T-cell (primary cell): ENCODE measurements at regions not wholly inside any gene's neighbourhood (a gene's known extent, or its start where the extent isn't known, plus 50 kb on each side); places are given as distances from the start of the nearest gene placed in this dataset.

Experiments used
- ATAC-seq, 4 experiments: fragments of 200-7000 bp in 3 of 4; fragments of 150-1000 bp in 1 of 4; cut with Tn5 transposase; replicated peaks in 1 of 4; 1 replicate in 3 of 4; 2 replicates in 1 of 4; pipeline ENCODE4 v1.10.0; 2021; ENCODE audit warnings: moderate library complexity in 3 of 4, mild to moderate bottlenecking in 2 of 4, moderate number of reproducible peaks in 1 of 4
- CTCF ChIA-PET, 2 donors: fragments of 300-600 bp; sonication (Branson Sonifier 250); formaldehyde crosslinking; loops; one replicate each; lab custom pipeline; 2022; ENCODE audit warnings: antibody characterized with exemption in 2 of 2; lab: Charles Lee
- POLR2A ChIA-PET, 2 donors: fragments of 300-600 bp; sonication (Branson Sonifier 250); formaldehyde crosslinking; loops; one replicate each; lab custom pipeline; 2022; ENCODE audit warnings: antibody characterized with exemption in 2 of 2; lab: Charles Lee
- DNase-seq, 35 experiments: peaks; one replicate each; pipeline versions ENCODE4 v3.0.0 to v3.0.0-alpha.2; 2013 to 2023
- H3K27ac ChIP-seq: one replicate; pipeline ENCODE4 v1.5.1; 2013; ENCODE audit warnings: low read length
- H3K27me3 ChIP-seq, 2 experiments: replicated peaks in 1 of 2; 1 replicate in 1 of 2; 2 replicates in 1 of 2; pipeline versions ENCODE4 v1.6.1 to v1.7.0; 2013; ENCODE audit warnings: low read length in 1 of 2, mixed read lengths in 1 of 2; ENCODE audit not compliant: control insufficient read depth in 2 of 2, insufficient read depth in 2 of 2; ENCODE audit errors: extremely low read depth in 1 of 2
- H3K36me3 ChIP-seq, 2 donors: 1 replicate in 1 of 2; 2 replicates in 1 of 2; pipeline versions ENCODE4 v1.6.1 to v1.7.0; 2013; ENCODE audit warnings: low read length in 1 of 2; ENCODE audit not compliant: control insufficient read depth in 2 of 2, insufficient read depth in 1 of 2; ENCODE audit errors: extremely low read depth in 1 of 2
- H3K4me1 ChIP-seq, 2 experiments: 1 replicate in 1 of 2; 2 replicates in 1 of 2; pipeline versions ENCODE4 v1.6.1 to v1.7.0; 2013; ENCODE audit warnings: low read length in 2 of 2, mixed read lengths in 1 of 2; ENCODE audit not compliant: insufficient read depth in 2 of 2, control insufficient read depth in 1 of 2; ENCODE audit errors: extremely low read depth in 1 of 2
- H3K4me3 ChIP-seq, 2 donors: 1 replicate in 1 of 2; 2 replicates in 1 of 2; pipeline versions ENCODE4 v1.5.1 to v1.7.0; 2013; ENCODE audit warnings: mild to moderate bottlenecking in 2 of 2, low read length in 1 of 2, moderate library complexity in 1 of 2; ENCODE audit not compliant: control insufficient read depth in 1 of 2; ENCODE audit errors: extremely low read depth in 1 of 2
- H3K9me3 ChIP-seq: 2 replicates; pipeline ENCODE4 v1.7.0; 2013
- H3K27ac Mint-ChIP-seq, 2 donors: one replicate each; pipeline ENCODE4 v1.8.0; 2020 to 2021; ENCODE audit warnings: mild to moderate bottlenecking in 2 of 2, mixed read lengths in 2 of 2
- H3K27me3 Mint-ChIP-seq, 2 donors: one replicate each; pipeline ENCODE4 v1.8.0; 2021 to 2022; ENCODE audit warnings: mixed read lengths in 2 of 2
- H3K36me3 Mint-ChIP-seq: one replicate; pipeline ENCODE4 v1.8.0; 2021; ENCODE audit warnings: mixed read lengths
- H3K4me1 Mint-ChIP-seq, 3 donors: one replicate each; pipeline ENCODE4 v1.8.0; 2020 to 2022; ENCODE audit warnings: mixed read lengths in 3 of 3, mild to moderate bottlenecking in 1 of 3
- H3K4me3 Mint-ChIP-seq, 3 donors: one replicate each; pipeline ENCODE4 v1.8.0; 2020 to 2022; ENCODE audit warnings: mild to moderate bottlenecking in 3 of 3, mixed read lengths in 3 of 3, moderate library complexity in 3 of 3
- H3K9me3 Mint-ChIP-seq, 3 donors: one replicate each; pipeline ENCODE4 v1.8.0; 2020 to 2022; ENCODE audit warnings: mixed read lengths in 3 of 3
- WGBS: methylation state at CpG from one replicate; pipeline ENCODE4 v1.1.5; 2013; ENCODE audit warnings: missing lambda C conversion rate; ENCODE audit not compliant: insufficient coverage; 5-methylcytosine and 5-hydroxymethylcytosine counted together

DNA sequence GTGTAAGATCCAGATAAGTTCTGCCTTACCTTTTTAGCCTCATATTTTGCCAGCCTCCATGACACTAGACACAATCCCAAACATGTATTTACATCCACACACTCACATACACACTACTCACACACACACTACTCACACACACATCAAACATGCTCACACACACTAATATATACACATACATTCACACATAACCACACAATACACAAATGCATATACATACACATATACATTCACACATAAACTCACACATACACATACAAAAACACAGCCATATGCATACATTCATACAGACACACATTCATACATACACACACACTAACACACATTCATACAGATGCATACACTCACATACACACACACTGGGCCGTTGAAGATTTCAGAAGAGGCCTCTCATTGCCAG, 109.5 kb downstream of the MAIP1 start:
- H3K27me3 Mint-ChIP-seq: peaks cover 8 to 9% of the 10 kb centered on the region in 2 donors
- H3K27ac ChIP-seq: no peak overlapping the region
- ChIA-PET POLR2A (no interaction called here), CTCF (no interaction called here)
- WGBS: 72% methylated on average over 1 of the region's 1 CpG
- peaks cover 0 to 6% of the 10 kb centered on the region in 2 experiments for H3K27me3 ChIP-seq
- H3K9me3 Mint-ChIP-seq: no peaks in the 10 kb centered on the region
- H3K9me3 ChIP-seq: no peaks in the 10 kb centered on the region
- H3K27ac Mint-ChIP-seq: no peak overlapping the region
- H3K36me3 Mint-ChIP-seq: no peaks in the 10 kb centered on the region
- H3K4me3 ChIP-seq: no peak overlapping the region
- DNase-seq (no peak), ATAC-seq (no peak)
- no peak overlapping the region for H3K4me3 Mint-ChIP-seq
- no peaks in the 10 kb centered on the region for H3K4me1 Mint-ChIP-seq
- H3K4me1 ChIP-seq: no peaks in the 10 kb centered on the region
- H3K36me3 ChIP-seq: no peaks in the 10 kb centered on the region

DNA sequence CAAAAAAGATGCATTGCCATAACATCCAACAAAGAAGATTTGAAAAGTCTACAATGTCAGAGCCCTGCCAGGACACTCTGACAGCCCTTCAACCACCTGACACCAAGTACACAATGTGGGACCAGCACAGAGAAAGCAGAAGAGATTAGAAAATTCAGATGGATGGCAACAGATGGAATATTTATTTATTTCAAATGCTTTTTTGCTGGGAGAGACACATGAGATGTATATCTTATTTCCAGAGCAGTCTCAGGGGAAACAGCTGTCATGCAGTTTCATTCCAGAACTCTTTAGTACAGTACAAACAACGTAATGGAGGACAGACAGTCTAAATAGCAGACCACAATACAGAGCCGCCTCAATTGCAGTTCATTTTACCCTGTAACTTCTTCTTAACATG, 110.1 kb downstream of the MAIP1 start:
- H3K4me3 Mint-ChIP-seq: no peak overlapping the region
- Histone ChIP-seq H3K9me3 (no peaks in the 10 kb centered on the region), H3K4me1 (no peaks in the 10 kb centered on the region), H3K4me3 (no peak overlapping the region), H3K27ac (no peak overlapping the region), H3K36me3 (no peaks in the 10 kb centered on the region), H3K27me3 (peaks cover 0 to 6% of the 10 kb centered on the region in 2 experiments)
- no peaks in the 10 kb centered on the region for H3K36me3 Mint-ChIP-seq
- ChIA-PET POLR2A (no interaction called here), CTCF (no interaction called here)
- H3K9me3 Mint-ChIP-seq: no peaks in the 10 kb centered on the region
- H3K4me1 Mint-ChIP-seq: no peaks in the 10 kb centered on the region
- ATAC-seq (no peak), DNase-seq (no peak)
- 47% methylated on average over 2 of the region's 2 CpGs for WGBS
- H3K27me3 Mint-ChIP-seq: peaks cover 8% of the 10 kb centered on the region in 2 donors
- H3K27ac Mint-ChIP-seq: no peak overlapping the region

DNA sequence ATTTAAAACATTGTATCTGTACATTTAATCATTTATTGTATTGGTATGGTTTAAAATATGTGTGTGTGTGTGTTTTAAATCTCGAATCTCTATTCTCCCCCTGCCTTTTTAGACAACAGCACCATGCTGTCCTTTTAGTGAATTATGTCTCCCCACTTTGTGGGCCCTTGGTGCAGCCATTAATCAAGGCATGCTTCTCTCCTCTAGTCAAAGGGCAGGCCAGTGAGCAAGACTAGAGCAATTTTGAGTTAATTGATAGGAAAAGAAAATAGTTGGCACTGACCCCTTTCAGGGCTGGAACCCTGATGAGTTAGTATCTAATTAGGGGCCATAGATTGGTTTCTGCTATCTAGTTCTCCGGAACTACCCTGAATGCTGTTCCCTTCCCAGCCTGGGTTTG, 111.0 kb downstream of the MAIP1 start:
- Mint-ChIP-seq H3K4me3 (no peak overlapping the region), H3K36me3 (no peaks in the 10 kb centered on the region), H3K4me1 (no peaks in the 10 kb centered on the region), H3K27me3 (peaks cover 8% of the 10 kb centered on the region in 2 donors), H3K27ac (no peak overlapping the region), H3K9me3 (no peaks in the 10 kb centered on the region)
- H3K4me3 ChIP-seq: no peak overlapping the region
- H3K9me3 ChIP-seq: no peaks in the 10 kb centered on the region
- H3K27ac ChIP-seq: no peak overlapping the region
- H3K4me1 ChIP-seq: no peaks in the 10 kb centered on the region
- peaks cover 0 to 6% of the 10 kb centered on the region in 2 experiments for H3K27me3 ChIP-seq
- ChIA-PET CTCF (no interaction called here), POLR2A (no interaction called here)
- no peak for DNase-seq
- no peak for ATAC-seq
- no CpG with 5 or more reads among the region's 2 CpGs for WGBS
- no peaks in the 10 kb centered on the region for H3K36me3 ChIP-seq

DNA sequence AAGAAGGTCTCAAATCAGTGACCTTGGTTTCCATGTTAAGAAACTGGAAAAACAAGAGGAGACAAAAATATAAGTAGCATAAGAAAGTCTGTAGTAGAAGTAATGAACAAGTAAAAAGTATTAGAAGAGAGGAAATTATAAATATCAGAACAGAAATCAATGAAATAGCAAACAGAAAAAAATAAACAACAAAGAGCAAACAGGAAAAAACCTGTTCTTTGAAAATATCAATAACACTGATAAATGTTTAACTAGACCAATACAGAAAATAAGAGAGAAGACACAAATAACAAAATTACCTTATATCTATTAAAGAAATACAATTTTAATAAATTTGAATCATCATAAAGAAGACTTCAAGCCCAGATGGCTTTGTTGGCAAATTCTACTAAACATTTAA, 113.3 kb downstream of the MAIP1 start:
- Histone ChIP-seq H3K27ac (no peak overlapping the region), H3K9me3 (no peaks in the 10 kb centered on the region), H3K27me3 (no peaks in the 10 kb centered on the region), H3K4me3 (no peak overlapping the region), H3K4me1 (no peaks in the 10 kb centered on the region), H3K36me3 (no peaks in the 10 kb centered on the region)
- CTCF ChIA-PET: no interaction called here
- POLR2A ChIA-PET: no interaction called here
- no peaks in the 10 kb centered on the region for H3K9me3 Mint-ChIP-seq
- H3K4me3 Mint-ChIP-seq: no peak overlapping the region
- no peak for DNase-seq
- no peak overlapping the region for H3K27ac Mint-ChIP-seq
- H3K36me3 Mint-ChIP-seq: no peaks in the 10 kb centered on the region
- H3K27me3 Mint-ChIP-seq: peaks cover 0 to 3% of the 10 kb centered on the region in 2 donors
- H3K4me1 Mint-ChIP-seq: no peaks in the 10 kb centered on the region
- ATAC-seq: no peak

DNA sequence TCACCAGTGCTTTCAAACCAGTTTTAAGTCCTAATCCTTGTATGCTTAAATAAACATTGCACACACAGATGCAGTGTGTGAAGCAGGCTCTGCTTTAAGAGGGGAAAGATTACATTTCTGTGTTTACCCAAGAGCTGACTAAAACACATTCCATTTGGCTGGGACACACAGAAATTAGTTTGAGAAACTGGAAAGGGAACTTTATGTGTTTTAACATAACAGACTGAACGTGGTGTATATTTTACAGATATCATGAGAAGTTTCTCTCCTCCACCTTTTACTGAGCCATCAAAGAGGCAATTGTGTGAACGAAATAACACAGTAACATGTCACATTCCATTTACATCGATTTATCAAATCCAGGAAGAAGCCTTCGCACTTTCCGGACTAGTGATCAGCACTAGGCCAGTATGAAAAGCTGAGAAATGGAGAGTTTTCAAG, 121.8 kb downstream of the MAIP1 start:
- no peaks in the 10 kb centered on the region for H3K9me3 Mint-ChIP-seq
- Histone ChIP-seq H3K4me3 (no peak overlapping the region), H3K27ac (no peak overlapping the region), H3K9me3 (no peaks in the 10 kb centered on the region), H3K4me1 (no peaks in the 10 kb centered on the region), H3K36me3 (no peaks in the 10 kb centered on the region), H3K27me3 (no peaks in the 10 kb centered on the region)
- DNase-seq (no peak), ATAC-seq (no peak)
- no CpG with 5 or more reads among the region's 5 CpGs for WGBS
- no peaks in the 10 kb centered on the region for H3K36me3 Mint-ChIP-seq
- H3K4me3 Mint-ChIP-seq: no peak overlapping the region
- H3K27me3 Mint-ChIP-seq: peaks cover 0 to 17% of the 10 kb centered on the region in 2 donors
- no peaks in the 10 kb centered on the region for H3K4me1 Mint-ChIP-seq
- ChIA-PET POLR2A (no interaction called here), CTCF (no interaction called here)
- H3K27ac Mint-ChIP-seq: no peak overlapping the region

DNA sequence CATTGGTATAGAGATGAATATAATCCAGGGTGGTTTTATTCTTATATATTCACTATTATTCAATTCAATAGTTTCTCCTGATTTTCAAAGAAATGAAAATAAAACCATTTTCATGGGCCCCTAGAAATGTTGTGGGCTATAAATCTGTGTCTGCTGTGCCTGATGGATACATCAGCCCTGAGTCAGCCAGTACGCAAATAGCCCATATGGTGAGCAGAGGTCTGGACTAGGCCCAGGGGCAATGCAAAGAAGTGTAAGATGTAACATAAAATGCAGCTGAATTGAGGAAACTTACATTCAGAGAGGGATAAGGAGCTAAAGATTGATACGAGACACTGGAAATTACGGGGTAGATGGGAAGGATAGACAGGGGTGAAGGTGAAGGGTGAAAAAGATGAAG, 122.5 kb downstream of the MAIP1 start:
- Histone ChIP-seq H3K36me3 (no peaks in the 10 kb centered on the region), H3K4me3 (no peak overlapping the region), H3K27me3 (no peaks in the 10 kb centered on the region), H3K4me1 (no peaks in the 10 kb centered on the region), H3K27ac (no peak overlapping the region), H3K9me3 (no peaks in the 10 kb centered on the region)
- Mint-ChIP-seq H3K4me3 (no peak overlapping the region), H3K9me3 (no peaks in the 10 kb centered on the region), H3K27me3 (peaks cover 5 to 23% of the 10 kb centered on the region in 2 donors), H3K4me1 (no peaks in the 10 kb centered on the region), H3K36me3 (no peaks in the 10 kb centered on the region), H3K27ac (no peak overlapping the region)
- WGBS: 100% methylated on average over 3 of the region's 3 CpGs
- ChIA-PET CTCF (no interaction called here), POLR2A (no interaction called here)
- DNase-seq (no peak), ATAC-seq (no peak)

DNA sequence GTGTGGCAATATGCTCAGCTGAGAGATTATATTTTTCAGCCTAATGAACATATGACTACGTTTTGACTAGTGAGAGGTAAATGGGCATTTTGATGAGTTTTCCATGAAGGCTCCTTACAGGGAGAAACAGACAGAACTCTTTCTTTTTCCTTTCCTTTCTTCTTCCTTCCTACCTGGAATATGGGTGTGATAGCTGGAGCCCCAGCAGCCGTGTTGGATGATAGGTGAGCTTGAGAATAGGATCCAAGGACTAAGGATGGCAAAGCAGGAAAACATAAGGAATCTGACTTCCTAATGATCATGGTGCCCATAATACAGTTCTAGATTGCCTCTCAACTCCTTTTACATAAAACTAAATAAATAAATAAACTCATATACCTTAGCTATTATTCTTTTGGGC, 124.0 kb downstream of the MAIP1 start:
- Histone ChIP-seq H3K27me3 (no peaks in the 10 kb centered on the region), H3K9me3 (no peaks in the 10 kb centered on the region), H3K36me3 (no peaks in the 10 kb centered on the region), H3K27ac (no peak overlapping the region), H3K4me1 (no peaks in the 10 kb centered on the region), H3K4me3 (no peak overlapping the region)
- no peak overlapping the region for H3K27ac Mint-ChIP-seq
- H3K27me3 Mint-ChIP-seq: peaks cover 6 to 23% of the 10 kb centered on the region in 2 donors
- no CpG with 5 or more reads among the region's 2 CpGs for WGBS
- no peaks in the 10 kb centered on the region for H3K36me3 Mint-ChIP-seq
- H3K4me3 Mint-ChIP-seq: no peak overlapping the region
- no peaks in the 10 kb centered on the region for H3K4me1 Mint-ChIP-seq
- CTCF ChIA-PET: interaction anchor here in 1 of 2 donors (0.6 kb wide), 1 partner anchor 406 kb away, joined by 6 read pairs; no protein-coding TSS in a partner anchor
- no peak for ATAC-seq
- H3K9me3 Mint-ChIP-seq: no peaks in the 10 kb centered on the region
- no peak for DNase-seq
- POLR2A ChIA-PET: no interaction called here
